MG63 (cell line): ENCODE measurements at regions not wholly inside any gene's neighbourhood (a gene's known extent, or its start where the extent isn't known, plus 50 kb on each side); places are given as distances from the start of the nearest gene placed in this dataset.

Experiments
- DNase-seq: peaks from one replicate; pipeline ENCODE4 v3.0.0-alpha.2; 2020
- H3K27me3 ChIP-seq: fragments of 250-450 bp; sonication (Bioruptor Pico); 2 replicates; pipeline ENCODE4 v1.5.1; 2020; ENCODE audit warnings: mild to moderate bottlenecking, moderate library complexity
- H3K36me3 ChIP-seq: fragments of 250-450 bp; sonication (Bioruptor Pico); 2 replicates; pipeline ENCODE4 v1.5.1; 2020; ENCODE audit warnings: mild to moderate bottlenecking, moderate library complexity
- H3K4me3 ChIP-seq: fragments of 250-450 bp; sonication (Bioruptor Pico); 2 replicates; pipeline ENCODE4 v1.5.1; 2020; ENCODE audit warnings: mild to moderate bottlenecking, moderate library complexity
- H3K9me3 ChIP-seq: fragments of 250-450 bp; sonication (Bioruptor Pico); 2 replicates; pipeline ENCODE4 v1.5.1; 2020; ENCODE audit warnings: mild to moderate bottlenecking, moderate library complexity

- no peaks in the 10 kb centered on the region for H3K36me3 ChIP-seq
- H3K4me3 ChIP-seq: no peak overlapping the region
- H3K27me3 ChIP-seq: no peaks in the 10 kb centered on the region
- H3K9me3 ChIP-seq: no peaks in the 10 kb centered on the region
- DNase-seq: no peak
Observed at GRCh38 chr18:76670564-76671288, 151.6 kb upstream of the ZNF236 start.

DNA sequence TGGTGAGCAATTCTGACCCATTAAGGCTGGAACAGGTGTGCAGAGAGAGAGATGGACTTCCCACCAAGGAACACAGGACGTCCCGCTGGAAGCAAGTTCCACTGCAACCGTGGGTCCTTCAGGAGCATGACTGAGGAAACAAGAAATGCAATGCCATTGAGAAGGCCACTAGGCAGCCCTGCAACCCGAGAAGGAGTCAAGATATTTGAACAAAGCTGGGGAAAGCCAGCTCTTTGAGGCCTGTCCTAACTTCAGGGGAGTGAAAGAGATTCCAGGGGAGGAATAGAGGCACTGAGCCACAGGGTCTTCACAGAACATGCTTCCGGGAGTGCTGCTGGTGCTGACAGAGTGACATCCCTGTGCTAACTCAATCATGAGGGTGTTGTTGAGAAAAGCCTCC is 153.8 kb upstream of the ZNF236 start:
- DNase-seq: no peak

DNA sequence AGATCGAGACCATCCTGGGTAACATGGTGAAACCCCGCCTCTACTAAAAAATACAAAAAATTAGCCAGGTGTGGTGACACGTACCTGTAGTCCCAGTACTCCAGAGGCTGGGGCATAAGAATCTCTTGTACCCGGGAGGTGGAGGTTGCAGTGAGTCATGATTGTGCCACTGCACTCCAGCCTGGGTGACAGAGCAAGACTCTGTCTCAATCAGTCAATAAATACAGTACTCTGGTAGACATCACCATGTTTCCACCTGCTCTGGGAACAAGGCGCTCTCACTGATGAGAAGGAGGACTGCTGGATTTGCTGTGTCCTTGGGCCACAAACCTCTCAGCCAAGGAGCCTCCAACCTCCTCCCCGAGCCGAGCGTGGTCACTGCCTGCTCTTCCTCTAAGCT is 154.2 kb upstream of the ZNF236 start:
- H3K27me3 ChIP-seq: no peaks in the 10 kb centered on the region
- H3K4me3 ChIP-seq: no peak overlapping the region
- no peaks in the 10 kb centered on the region for H3K9me3 ChIP-seq
- no peak for DNase-seq
- no peaks in the 10 kb centered on the region for H3K36me3 ChIP-seq

More for the DNA sequence above, 153.8 kb upstream of the ZNF236 start:
- no peaks in the 10 kb centered on the region for H3K27me3 ChIP-seq
- H3K9me3 ChIP-seq: no peaks in the 10 kb centered on the region
- no peak overlapping the region for H3K4me3 ChIP-seq
- no peaks in the 10 kb centered on the region for H3K36me3 ChIP-seq

DNA sequence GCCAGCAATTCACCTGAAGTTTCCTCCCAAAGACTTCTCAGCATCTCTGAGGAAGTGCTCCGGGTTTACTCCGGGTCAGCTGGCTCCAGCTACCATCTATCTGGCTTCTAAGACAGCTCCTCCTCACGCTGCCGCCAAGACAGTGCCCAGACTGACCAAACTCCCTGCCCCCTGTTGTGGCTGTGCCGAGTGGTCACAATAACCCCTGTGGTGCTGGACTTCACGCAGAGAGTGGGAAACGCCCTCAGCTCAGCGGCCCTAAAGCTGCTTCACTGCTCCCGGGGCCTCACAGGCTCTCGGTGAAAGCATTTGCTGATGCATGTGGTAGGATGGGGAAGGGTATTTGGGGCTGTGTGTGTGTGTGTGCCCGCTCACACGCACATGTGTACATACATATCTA is 154.8 kb upstream of the ZNF236 start:
- Histone ChIP-seq H3K9me3 (no peaks in the 10 kb centered on the region), H3K4me3 (no peak overlapping the region), H3K27me3 (no peaks in the 10 kb centered on the region), H3K36me3 (no peaks in the 10 kb centered on the region)
- no peak for DNase-seq

DNA sequence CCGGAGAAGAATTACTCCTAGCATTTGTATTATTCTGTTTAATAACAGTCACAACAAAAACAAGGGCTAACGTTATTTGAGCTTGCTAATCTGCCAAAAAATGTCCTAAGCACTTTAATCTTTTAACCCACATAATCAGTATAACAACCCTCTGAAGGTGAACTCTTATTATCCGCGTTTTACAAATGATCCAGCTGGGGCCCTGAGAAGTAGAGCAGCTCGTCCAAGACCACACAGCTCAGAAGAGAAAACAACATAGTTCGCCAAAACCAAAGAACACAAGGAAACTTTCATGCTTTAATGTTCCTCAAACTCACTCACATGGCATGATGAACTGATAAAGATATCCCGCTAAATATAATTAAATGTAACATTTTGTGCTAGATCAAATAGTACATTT is 159.7 kb upstream of the ZNF236 start:
- Histone ChIP-seq H3K36me3 (no peaks in the 10 kb centered on the region), H3K4me3 (no peak overlapping the region), H3K9me3 (no peaks in the 10 kb centered on the region), H3K27me3 (no peaks in the 10 kb centered on the region)
- no peak for DNase-seq

DNA sequence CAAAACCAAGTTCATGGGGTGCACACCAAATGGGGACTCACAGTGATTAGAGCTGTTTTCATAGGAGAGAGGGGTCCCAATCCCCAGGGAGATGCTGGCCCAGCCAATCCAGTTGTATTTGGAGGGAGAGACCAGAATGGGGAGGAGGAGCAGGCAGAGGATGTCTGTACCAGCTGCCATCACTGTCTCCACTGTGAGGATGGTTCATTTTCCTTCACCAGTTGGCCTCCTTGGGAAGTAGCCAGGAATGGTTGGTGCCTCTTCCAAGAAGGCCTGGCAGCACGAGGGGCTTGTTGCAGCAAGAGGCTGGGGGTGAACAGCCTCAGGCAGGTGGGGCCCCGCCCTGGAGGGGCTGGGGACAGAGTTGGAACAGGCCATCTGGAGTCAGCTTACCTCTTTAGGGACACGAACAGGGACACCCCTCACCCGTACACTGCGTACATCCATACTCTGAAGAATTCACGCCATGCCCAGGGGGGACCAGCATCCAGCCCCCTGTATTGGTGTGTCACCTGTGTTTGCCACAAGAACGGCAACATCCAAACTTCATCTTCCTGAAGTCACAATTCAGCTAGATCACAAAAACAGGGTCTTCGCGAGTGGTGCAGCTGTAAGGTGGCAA is 161.7 kb upstream of the ZNF236 start:
- Histone ChIP-seq H3K9me3 (no peaks in the 10 kb centered on the region), H3K36me3 (no peaks in the 10 kb centered on the region), H3K4me3 (no peak overlapping the region), H3K27me3 (no peaks in the 10 kb centered on the region; the same call in none of the 2 replicates)
- no peak for DNase-seq

- Histone ChIP-seq H3K36me3 (no peaks in the 10 kb centered on the region), H3K27me3 (no peaks in the 10 kb centered on the region; the same call in none of the 2 replicates), H3K4me3 (no peak overlapping the region), H3K9me3 (no peaks in the 10 kb centered on the region)
- no peak for DNase-seq
Observed at GRCh38 chr18:76658627-76659026, 163.6 kb upstream of the ZNF516 start.

DNA sequence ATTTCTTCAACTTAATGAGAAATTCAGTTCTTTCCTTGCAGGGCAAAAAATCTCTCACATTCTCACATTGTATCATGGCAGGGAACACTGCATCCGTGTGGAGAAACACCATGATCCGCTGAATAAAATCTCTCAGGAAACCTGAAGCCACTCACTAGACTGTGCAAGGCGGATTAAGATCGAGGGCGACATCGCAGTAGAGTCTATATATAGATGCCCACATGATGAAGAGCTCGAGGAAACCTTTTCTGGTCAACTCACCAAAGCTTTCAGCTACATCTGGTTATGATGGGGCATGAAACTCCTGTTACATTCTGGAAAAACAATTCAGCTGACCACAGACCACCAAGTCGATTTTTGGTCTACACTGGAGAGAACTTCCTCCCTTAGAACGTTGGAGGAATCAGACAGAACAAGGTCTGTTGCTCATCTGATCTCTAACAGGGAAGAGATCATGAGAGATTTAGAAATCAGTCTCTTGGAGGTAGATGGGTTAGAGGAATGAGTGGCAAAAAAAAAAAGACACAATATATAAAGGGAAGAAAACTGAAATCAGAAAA is 162.9 kb upstream of the ZNF516 start:
- Histone ChIP-seq H3K9me3 (no peaks in the 10 kb centered on the region), H3K36me3 (no peaks in the 10 kb centered on the region), H3K4me3 (no peak overlapping the region), H3K27me3 (no peaks in the 10 kb centered on the region; the same call in none of the 2 replicates)
- no peak for DNase-seq

DNA sequence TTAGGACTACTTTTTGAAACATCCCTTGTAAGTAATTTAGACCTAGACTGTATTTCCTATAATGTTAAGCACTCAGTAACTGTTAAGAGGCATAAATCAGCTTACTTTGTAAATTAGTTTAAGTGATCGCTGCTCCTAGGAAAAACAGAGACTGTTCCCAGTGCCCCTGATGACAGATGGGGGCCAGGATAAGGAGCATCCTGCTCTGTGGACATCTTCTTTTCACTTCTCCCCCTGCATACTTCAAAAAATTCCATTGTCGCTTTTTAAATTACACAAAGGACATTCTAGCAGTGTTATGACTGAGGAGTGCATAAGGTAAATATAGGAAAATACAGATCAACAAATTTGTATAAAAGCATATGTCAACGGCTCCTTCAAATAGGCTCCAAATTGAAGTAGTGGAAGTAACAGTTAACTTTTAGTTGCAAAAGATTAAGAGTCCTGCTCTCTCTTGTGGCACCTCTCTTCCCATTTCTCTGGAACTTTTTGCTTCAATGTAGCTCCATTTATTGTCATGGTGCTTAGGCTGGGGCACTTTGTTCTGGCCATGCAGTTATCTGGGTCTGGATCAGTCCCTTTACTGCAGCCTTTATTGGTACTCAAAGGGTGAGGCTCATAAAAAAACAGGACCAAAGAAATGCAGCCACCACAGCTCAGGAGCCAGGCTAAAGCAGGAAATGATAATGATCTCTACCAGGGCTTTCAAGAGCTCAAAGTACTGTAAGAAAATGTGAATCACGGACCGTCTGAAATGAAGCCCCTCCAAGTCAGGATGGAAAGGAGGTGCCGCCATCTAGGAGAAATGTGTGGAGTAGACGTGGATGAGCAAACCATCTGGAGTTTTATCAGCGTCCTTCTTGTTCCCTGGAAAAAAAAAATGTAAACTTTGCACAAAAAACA is 162.1 kb upstream of the ZNF516 start:
- H3K27me3 ChIP-seq: no peaks in the 10 kb centered on the region; the same call in none of the 2 replicates
- DNase-seq: no peak
- H3K4me3 ChIP-seq: no peak overlapping the region
- H3K36me3 ChIP-seq: no peaks in the 10 kb centered on the region
- no peaks in the 10 kb centered on the region for H3K9me3 ChIP-seq

DNA sequence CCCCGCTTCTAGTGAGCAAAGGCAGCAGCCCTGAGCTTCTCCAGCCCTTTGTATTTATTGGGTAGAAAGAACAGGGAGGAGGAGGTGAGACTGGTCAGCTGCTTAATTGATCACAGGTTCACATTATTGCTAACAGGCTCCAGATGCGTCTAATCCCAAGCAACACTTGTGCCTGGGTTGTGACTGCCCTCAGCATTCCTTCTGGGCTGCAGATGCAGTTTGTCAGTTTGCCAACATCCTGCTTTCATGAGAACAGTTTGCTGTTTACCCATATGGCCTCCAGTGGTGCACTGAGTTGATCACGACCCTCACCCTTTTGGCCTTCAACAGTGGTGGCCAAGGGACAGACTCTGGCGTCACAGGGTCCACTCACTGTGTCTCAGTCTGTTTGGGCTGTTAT is 159.5 kb upstream of the ZNF516 start:
- Histone ChIP-seq H3K36me3 (no peaks in the 10 kb centered on the region), H3K4me3 (no peak overlapping the region), H3K9me3 (no peaks in the 10 kb centered on the region), H3K27me3 (no peaks in the 10 kb centered on the region; the same call in none of the 2 replicates)
- no peak for DNase-seq

GRCh38 chr18:76647322-76647721 is 152.3 kb upstream of the ZNF516 start:
- Histone ChIP-seq H3K36me3 (no peaks in the 10 kb centered on the region), H3K27me3 (no peaks in the 10 kb centered on the region), H3K9me3 (no peaks in the 10 kb centered on the region)

DNA sequence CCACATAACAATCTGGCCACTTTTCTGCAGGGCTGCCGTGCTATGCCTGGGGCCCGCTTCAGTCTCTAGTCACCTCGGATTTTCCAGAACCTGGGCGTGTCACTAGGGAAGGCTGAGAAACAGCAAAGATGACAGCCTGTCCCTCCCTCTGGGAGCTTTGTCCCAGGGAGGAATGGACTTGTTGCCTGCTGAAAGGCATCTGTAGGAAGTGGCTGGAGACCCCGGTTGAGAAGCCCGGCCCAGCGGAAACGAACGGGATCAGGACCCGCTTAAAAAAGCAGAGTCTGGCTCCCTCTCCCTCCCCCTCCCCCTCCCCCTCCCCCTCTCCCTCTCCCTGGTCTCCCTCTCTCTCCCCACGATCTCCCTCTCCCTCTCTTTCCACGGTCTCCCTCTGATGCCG is 149.5 kb upstream of the ZNF516 start:
- no peaks in the 10 kb centered on the region for H3K9me3 ChIP-seq
- no peak for DNase-seq
- no peak overlapping the region for H3K4me3 ChIP-seq
- no peaks in the 10 kb centered on the region for H3K36me3 ChIP-seq
- no peaks in the 10 kb centered on the region for H3K27me3 ChIP-seq

More at GRCh38 chr18:76647322-76647721, 152.3 kb upstream of the ZNF516 start:
- no peak overlapping the region for H3K4me3 ChIP-seq
- no peak for DNase-seq

GRCh38 chr18:76643996-76644395 is 149.0 kb upstream of the ZNF516 start:
- no peak for DNase-seq
- Histone ChIP-seq H3K27me3 (no peaks in the 10 kb centered on the region), H3K4me3 (no peak overlapping the region), H3K36me3 (no peaks in the 10 kb centered on the region), H3K9me3 (no peaks in the 10 kb centered on the region)

GRCh38 chr18:76643199-76643598 is 148.2 kb upstream of the ZNF516 start:
- H3K9me3 ChIP-seq: no peaks in the 10 kb centered on the region
- no peaks in the 10 kb centered on the region for H3K36me3 ChIP-seq
- no peak overlapping the region for H3K4me3 ChIP-seq
- no peaks in the 10 kb centered on the region for H3K27me3 ChIP-seq
- no peak for DNase-seq

DNA sequence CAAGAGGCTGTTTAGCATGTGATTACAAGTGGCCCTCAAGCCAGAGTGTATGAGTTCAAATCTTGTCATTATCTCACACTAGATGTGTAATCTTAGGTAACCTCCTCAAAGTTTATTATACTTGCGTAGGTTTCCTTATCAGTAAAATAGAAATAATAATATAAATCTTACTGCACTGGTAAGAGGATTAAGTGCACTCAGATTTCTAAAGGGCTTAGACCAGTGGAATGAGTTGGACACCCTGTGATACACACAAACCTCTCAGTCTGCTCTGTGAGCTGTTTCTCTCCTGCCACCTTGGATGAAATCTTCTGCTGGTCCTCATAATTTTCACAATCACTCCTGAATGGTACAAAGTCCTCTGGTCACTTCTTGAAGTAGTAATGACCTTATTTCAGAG is 145.4 kb upstream of the ZNF516 start:
- DNase-seq: no peak
- H3K4me3 ChIP-seq: no peak overlapping the region
- H3K36me3 ChIP-seq: no peaks in the 10 kb centered on the region
- H3K9me3 ChIP-seq: no peaks in the 10 kb centered on the region
- no peaks in the 10 kb centered on the region for H3K27me3 ChIP-seq

DNA sequence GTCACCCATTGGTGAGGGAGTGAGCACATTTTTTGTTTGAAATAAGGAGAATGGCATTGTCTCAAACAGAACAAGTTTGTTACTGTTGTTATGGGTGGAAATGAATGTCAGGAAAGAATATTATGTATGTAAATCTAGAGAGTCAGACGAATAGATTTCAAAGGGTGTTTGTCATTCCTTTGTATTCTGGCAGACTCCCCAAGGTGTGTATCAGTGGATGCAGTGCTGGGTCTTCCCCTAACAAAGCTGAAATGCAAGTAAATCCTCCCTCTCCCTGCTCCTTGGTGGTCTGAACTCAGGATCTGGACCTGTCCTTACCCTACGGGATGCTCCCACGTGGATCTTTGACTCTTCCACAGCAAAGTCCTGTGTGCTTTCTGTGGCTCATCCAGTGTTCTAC is 139.5 kb upstream of the ZNF516 start:
- no peaks in the 10 kb centered on the region for H3K27me3 ChIP-seq
- DNase-seq: no peak
- H3K36me3 ChIP-seq: no peaks in the 10 kb centered on the region
- H3K4me3 ChIP-seq: no peak overlapping the region
- H3K9me3 ChIP-seq: no peaks in the 10 kb centered on the region
